Left renal cortex interstitium (tissue), 4 donors: ENCODE measurements at regions not wholly inside any gene's neighbourhood (a gene's known extent, or its start where the extent isn't known, plus 50 kb on each side); places are given as distances from the start of the nearest gene placed in this dataset.

Experiments used
- DNase-seq, 4 donors: peaks; one replicate each; pipeline ENCODE4 v3.0.0-alpha.2; 2013; ENCODE audit warnings: low read depth in 4 of 4, low spot score in 2 of 4, missing footprints in 1 of 4

- DNase-seq = no peak
Observed at GRCh38 chr7:133470-133869, 58.9 kb upstream of the FAM20C start.

- no peak for DNase-seq
Observed at GRCh38 chr7:134029-134428, 58.3 kb upstream of the FAM20C start.

GRCh38 chr7:134561-135256 lies 57.7 kb upstream of the FAM20C start:
- no peak for DNase-seq

GRCh38 chr7:135257-135653 lies 57.1 kb upstream of the FAM20C start:
- no peak for DNase-seq

GRCh38 chr7:135731-136645 lies 56.4 kb upstream of the FAM20C start:
- DNase-seq = no peak

- DNase-seq = no peak
Observed at GRCh38 chr7:137094-137891, 55.1 kb upstream of the FAM20C start.

- DNase-seq = no peak
Observed at GRCh38 chr7:139131-139530, 53.2 kb upstream of the FAM20C start.

GRCh38 chr7:139561-140243 lies 52.7 kb upstream of the FAM20C start:
- no peak for DNase-seq

GRCh38 chr7:140996-141395 lies 51.4 kb upstream of the FAM20C start:
- no peak for DNase-seq

GRCh38 chr7:142248-142941 lies 50.0 kb upstream of the FAM20C start:
- DNase-seq = no peak
